VCaP (cell line): ENCODE measurements at regions not wholly inside any gene's neighbourhood (a gene's known extent, or its start where the extent isn't known, plus 50 kb on each side); places are given as distances from the start of the nearest gene placed in this dataset.

Experiments used
- H3K27ac ChIP-seq: fragments of 450-650 bp; 2 replicates; pipeline ENCODE4 v1.5.1; 2017
- CTCF ChIP-seq: fragments of 450-650 bp; conservative IDR thresholded peaks from 2 replicates; pipeline ENCODE4 v1.5.1; 2017; ENCODE audit warnings: mild to moderate bottlenecking, moderate library complexity

GRCh38 chr2:23269747-23270146 is 115.2 kb upstream of the KLHL29 start:
- no peak overlapping the region for H3K27ac ChIP-seq
- no peak for TF ChIP-seq CTCF

DNA sequence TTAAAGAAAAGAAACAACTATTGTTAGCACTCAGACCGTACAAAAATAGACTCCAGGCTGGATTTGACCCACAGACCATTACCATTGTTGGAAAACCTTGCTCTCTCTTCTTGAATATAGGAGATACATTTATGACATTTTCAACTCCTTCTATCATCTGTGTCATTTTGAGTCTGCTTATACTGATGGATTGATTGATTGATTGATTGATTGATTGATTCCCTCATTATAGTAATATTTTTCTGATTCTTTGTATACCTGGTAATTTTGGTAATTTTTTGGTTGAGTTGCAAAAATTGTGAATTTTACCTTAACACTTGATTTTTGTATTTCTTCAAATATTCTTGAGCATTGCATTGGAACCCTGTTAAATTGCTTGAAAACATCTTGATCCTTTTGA is 114.2 kb upstream of the KLHL29 start:
- H3K27ac ChIP-seq = no peak overlapping the region
- no peak for TF ChIP-seq CTCF

- no peak overlapping the region for H3K27ac ChIP-seq
- TF ChIP-seq CTCF = no peak
Observed at GRCh38 chr2:23271230-23271629, 113.7 kb upstream of the KLHL29 start.

DNA sequence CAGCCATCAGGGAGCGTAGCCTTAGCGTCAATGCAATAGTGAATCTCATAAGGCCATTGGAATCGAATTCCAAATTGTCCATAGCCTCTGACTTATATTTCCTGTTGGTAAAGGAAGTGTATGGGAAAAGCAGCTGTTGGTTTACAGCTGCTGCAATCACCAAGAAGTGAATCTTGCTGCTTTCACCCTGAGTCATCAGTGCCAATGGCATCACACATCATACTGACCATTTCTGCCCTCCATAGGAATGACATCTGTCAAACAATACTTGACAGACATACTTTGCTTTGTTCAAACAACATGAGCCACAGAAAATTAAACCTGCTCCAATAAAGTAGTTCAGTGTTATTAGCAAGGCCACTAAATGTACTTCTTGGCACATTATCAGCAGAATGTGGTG is 111.2 kb upstream of the KLHL29 start:
- TF ChIP-seq CTCF = no peak

DNA sequence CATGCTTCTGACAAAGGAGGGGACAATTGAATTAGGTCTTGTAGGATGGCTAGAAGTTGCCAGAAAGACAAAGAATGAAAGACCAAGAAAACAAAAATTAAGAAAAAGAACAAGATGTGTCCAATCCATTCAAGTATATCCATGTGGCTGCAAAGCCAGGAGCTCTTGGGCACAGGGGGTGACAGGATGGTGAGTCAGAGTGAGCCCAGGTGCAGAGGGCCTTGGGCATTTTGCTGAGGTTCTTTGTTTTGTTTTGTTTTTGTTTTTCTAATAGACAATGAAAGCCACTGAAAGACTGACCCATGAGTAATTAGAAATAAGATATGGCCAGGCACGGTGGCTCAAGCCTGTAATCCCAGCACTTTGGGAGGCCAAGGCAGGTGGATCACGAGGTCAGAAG is 104.6 kb upstream of the KLHL29 start:
- no peak for TF ChIP-seq CTCF
- H3K27ac ChIP-seq = no peak overlapping the region

More for the DNA sequence above, 111.2 kb upstream of the KLHL29 start:
- H3K27ac ChIP-seq = no peak overlapping the region

GRCh38 chr2:23283653-23284052 is 101.3 kb upstream of the KLHL29 start:
- H3K27ac ChIP-seq = no peak overlapping the region
- TF ChIP-seq CTCF = no peak

DNA sequence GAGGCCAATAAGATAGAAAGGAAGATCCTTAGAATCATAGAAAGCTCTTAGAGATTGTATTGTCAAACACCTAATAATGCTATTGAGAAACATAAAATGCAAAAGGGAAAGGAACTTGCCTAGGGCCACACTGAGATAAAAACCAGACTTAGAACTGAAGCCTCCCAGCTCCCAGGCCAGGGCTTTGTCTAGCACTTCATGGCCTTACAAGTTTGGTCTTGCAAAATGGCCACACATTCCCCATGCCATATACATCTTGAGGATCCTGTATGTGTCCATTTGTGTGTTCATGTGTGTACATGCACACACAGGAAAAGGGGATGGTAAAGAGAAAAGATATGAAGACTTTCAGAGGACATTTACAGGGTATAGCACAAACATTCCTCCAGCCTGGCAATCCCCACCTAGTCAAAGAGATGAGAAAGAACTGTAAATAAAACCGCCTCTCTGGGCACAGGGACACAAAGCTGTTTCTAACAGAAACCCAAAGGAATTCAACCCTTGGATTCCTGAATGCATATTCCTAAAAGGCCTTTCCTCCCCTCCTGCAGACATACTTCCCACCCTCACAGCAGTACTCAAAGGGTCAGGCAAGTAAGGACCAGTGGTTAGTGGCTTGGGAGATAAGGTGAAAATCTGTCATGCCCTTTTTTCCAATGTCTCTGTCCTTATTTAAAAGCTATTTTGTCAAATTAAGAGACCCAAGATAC is 99.7 kb upstream of the KLHL29 start:
- TF ChIP-seq CTCF = no peak
- no peak overlapping the region for H3K27ac ChIP-seq
